Nephron progenitor cell (in vitro differentiated cells): ENCODE measurements at regions not wholly inside any gene's neighbourhood (a gene's known extent, or its start where the extent isn't known, plus 50 kb on each side); places are given as distances from the start of the nearest gene placed in this dataset.

Source experiments
- DNase-seq: peaks from one replicate; pipeline ENCODE4 v3.0.0; 2021
- H3K27ac Mint-ChIP-seq: 2 replicates; pipeline ENCODE4 v1.8.0; 2021; ENCODE audit warnings: mild to moderate bottlenecking, moderate library complexity, mixed read lengths
- H3K27me3 Mint-ChIP-seq: 2 replicates; pipeline ENCODE4 v1.8.0; 2021; ENCODE audit warnings: mild to moderate bottlenecking, low read depth, mixed read lengths; ENCODE audit not compliant: poor library complexity
- H3K36me3 Mint-ChIP-seq: 2 replicates; pipeline ENCODE4 v1.8.0; 2021; ENCODE audit warnings: low read depth, mixed read lengths
- H3K4me1 Mint-ChIP-seq: 2 replicates; pipeline ENCODE4 v1.8.0; 2021; ENCODE audit warnings: mixed read lengths
- H3K4me3 Mint-ChIP-seq: 2 replicates; pipeline ENCODE4 v1.8.0; 2021; ENCODE audit warnings: mild to moderate bottlenecking, moderate library complexity, mixed read lengths
- H3K9me3 Mint-ChIP-seq: 2 replicates; pipeline ENCODE4 v1.8.0; 2021; ENCODE audit warnings: mild to moderate bottlenecking, moderate library complexity, mixed read lengths
- CTCF ChIP-seq: fragments of 200-600 bp; sonication (generic); IDR thresholded peaks from 2 replicates; pipeline ENCODE4 v1.5.0; 2021; ENCODE audit warnings: antibody characterized with exemption

GRCh38 chr4:8781641-8782040 lies 90.0 kb downstream of the HMX1 start:
- H3K4me1 Mint-ChIP-seq = peaks cover 19% of the 10 kb centered on the region
- no peak overlapping the region for H3K27ac Mint-ChIP-seq
- no peak overlapping the region for H3K4me3 Mint-ChIP-seq
- H3K9me3 Mint-ChIP-seq = no peaks in the 10 kb centered on the region
- no peak for TF ChIP-seq CTCF
- H3K27me3 Mint-ChIP-seq = peaks cover 16% of the 10 kb centered on the region
- H3K36me3 Mint-ChIP-seq = no peaks in the 10 kb centered on the region
- no peak for DNase-seq

DNA sequence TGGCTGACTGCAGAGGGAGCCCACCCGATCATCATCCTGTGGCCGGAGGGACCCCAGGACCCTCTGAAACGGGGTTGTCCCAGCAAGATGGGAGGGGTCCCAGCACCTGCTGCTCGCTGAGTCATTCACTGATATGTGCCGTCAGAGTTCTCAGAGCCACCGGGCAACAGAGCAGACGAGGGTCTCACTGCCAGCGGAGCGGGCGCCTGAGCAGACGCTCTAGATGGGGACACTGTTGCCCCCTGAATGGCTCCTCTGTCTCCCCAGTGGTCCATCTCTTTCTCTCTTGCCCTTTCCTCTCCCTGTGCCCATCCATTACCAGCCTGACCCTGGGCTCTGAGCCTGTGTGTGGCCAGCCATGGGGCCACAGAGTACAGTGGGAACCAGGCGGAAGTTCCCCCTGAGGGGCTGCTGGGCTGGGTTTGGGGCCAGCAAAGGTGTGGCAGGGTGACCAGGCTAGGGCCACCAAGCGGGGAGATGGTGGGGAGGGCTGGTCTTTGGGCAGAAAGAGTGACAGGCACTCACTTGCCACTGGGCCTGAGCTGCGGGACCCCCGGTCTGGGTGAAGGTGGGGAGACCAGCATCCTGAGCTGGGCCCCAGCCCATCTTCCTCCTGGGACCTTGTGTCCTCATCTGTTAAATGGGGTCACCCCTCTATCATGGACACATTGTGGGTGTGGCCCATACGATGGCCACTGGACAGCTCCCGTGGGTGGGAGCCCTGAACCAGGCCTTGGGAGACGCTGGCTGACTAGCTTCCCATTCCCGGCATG lies 90.9 kb downstream of the HMX1 start:
- no peak overlapping the region for H3K27ac Mint-ChIP-seq
- H3K4me1 Mint-ChIP-seq = peaks cover 15% of the 10 kb centered on the region
- peaks cover 18% of the 10 kb centered on the region for H3K27me3 Mint-ChIP-seq
- H3K4me3 Mint-ChIP-seq = no peak overlapping the region
- H3K36me3 Mint-ChIP-seq = no peaks in the 10 kb centered on the region
- no peaks in the 10 kb centered on the region for H3K9me3 Mint-ChIP-seq
- no peak for TF ChIP-seq CTCF
- no peak for DNase-seq

DNA sequence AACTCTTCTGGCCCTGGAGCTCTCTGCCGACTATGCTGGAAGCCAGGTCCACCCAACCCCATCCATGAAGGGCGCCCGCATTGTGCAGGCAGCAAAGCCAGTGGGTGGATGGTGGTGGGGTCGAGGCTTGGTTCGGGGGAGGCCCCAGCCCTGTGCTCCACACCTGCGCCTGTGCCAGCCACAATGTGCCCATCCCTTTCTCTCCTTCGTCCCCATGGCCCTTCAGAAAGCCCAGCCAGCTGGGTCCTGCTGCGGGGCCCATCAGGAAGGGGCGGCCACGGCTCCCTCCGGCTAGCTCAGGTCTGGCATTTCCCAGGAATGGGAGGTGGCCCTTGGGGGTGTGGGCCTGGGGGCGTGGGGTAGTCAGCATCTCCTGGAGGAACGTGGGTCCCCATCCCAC lies 91.6 kb downstream of the HMX1 start:
- Mint-ChIP-seq H3K4me3 (no peak overlapping the region), H3K9me3 (no peaks in the 10 kb centered on the region), H3K4me1 (peaks cover 16% of the 10 kb centered on the region), H3K27ac (no peak overlapping the region), H3K27me3 (peaks cover 14% of the 10 kb centered on the region), H3K36me3 (no peaks in the 10 kb centered on the region)
- no peak for TF ChIP-seq CTCF
- no peak for DNase-seq

GRCh38 chr4:8779490-8779932 lies 92.1 kb downstream of the HMX1 start:
- no peak overlapping the region for H3K4me3 Mint-ChIP-seq
- peak; percentile 57 for DNase-seq
- TF ChIP-seq CTCF = no peak
- peaks cover 22% of the 10 kb centered on the region for H3K4me1 Mint-ChIP-seq
- no peak overlapping the region for H3K27ac Mint-ChIP-seq
- H3K27me3 Mint-ChIP-seq = peaks cover 14% of the 10 kb centered on the region
- H3K36me3 Mint-ChIP-seq = no peaks in the 10 kb centered on the region
- H3K9me3 Mint-ChIP-seq = no peaks in the 10 kb centered on the region

DNA sequence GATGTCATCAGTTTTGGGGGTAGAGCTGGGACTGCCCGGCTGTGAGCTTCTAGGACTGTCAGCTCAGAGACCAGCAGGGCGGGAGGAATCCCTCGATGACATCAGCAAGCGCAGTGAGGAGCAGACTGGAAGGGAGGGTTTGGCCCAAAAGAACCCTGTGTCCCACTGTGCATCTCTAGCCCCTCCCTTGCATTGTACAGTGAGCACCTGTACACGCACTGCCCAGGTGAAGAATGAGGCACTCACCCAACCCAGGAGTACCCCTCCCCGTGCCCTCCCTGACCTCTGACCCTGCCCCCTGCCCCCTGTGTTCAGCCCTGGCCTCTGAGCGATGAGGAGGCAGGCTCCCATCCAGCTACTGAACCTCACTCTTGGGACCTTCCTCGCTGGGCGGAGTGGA lies 92.9 kb downstream of the HMX1 start:
- no peaks in the 10 kb centered on the region for H3K36me3 Mint-ChIP-seq
- H3K4me3 Mint-ChIP-seq = no peak overlapping the region
- peaks cover 13% of the 10 kb centered on the region for H3K27me3 Mint-ChIP-seq

More for the DNA sequence above, 92.9 kb downstream of the HMX1 start:
- H3K4me1 Mint-ChIP-seq = peaks cover 27% of the 10 kb centered on the region
- H3K9me3 Mint-ChIP-seq = no peaks in the 10 kb centered on the region
- no peak for TF ChIP-seq CTCF
- no peak for DNase-seq
- no peak overlapping the region for H3K27ac Mint-ChIP-seq
